ENCODE measurements at regions not wholly inside any gene's neighbourhood (a gene's known extent, or its start where the extent isn't known, plus 50 kb on each side); places are given as distances from the start of the nearest gene placed in this dataset.

GRCh38 chr4:183770906-183771305 lies 111.8 kb downstream of the TRAPPC11 start:
- Histone ChIP-seq H3K36me3 (ENCODE audit: control insufficient read depth in 2 of 3, insufficient read depth in 3 of 3, low read length in 3 of 3) (no peaks in the 10 kb centered on the region), H3K9ac (ENCODE audit: low read length in 3 of 3) (no peak overlapping the region), H3K4me3 (ENCODE audit: low read length in 3 of 3) (no peak overlapping the region), H3K9me3 (ENCODE audit: control insufficient read depth in 2 of 3, insufficient read depth in 1 of 3, low read length in 3 of 3) (no peaks in the 10 kb centered on the region), H3K4me1 (ENCODE audit: control insufficient read depth in 2 of 3, insufficient read depth in 2 of 3, low read depth in 1 of 3, low read length in 3 of 3) (peaks cover 0 to 3% (median 2%) of the 10 kb centered on the region in 3 donors), H3K27me3 (ENCODE audit: control insufficient read depth, insufficient read depth, low read length) (no peaks in the 10 kb centered on the region), H3K27ac (ENCODE audit: low read depth in 2 of 2, low read length in 2 of 2) (no peak overlapping the region)
- no peak for TF ChIP-seq CTCF (IDR thresholded peaks at IDR 0.05; ENCODE audit: borderline replicate concordance, extremely low read depth, insufficient read depth)
- intact Hi-C loops (cut with DNase I) = no loop called here
- DNase-seq (peak in 1 of 5 donors; percentile 29), FAIRE-seq (no peak)

- intact Hi-C loops (cut with DNase I) = no loop called here
- Histone ChIP-seq H3K27ac (ENCODE audit: low read depth in 2 of 2, low read length in 2 of 2) (no peak overlapping the region), H3K27me3 (ENCODE audit: control insufficient read depth, insufficient read depth, low read length) (no peaks in the 10 kb centered on the region), H3K4me3 (ENCODE audit: low read length in 3 of 3) (no peak overlapping the region), H3K4me1 (ENCODE audit: control insufficient read depth in 2 of 3, insufficient read depth in 2 of 3, low read depth in 1 of 3, low read length in 3 of 3) (no peaks in the 10 kb centered on the region), H3K9me3 (ENCODE audit: control insufficient read depth in 2 of 3, insufficient read depth in 1 of 3, low read length in 3 of 3) (no peaks in the 10 kb centered on the region), H3K36me3 (ENCODE audit: control insufficient read depth in 2 of 3, insufficient read depth in 3 of 3, low read length in 3 of 3) (no peaks in the 10 kb centered on the region), H3K9ac (ENCODE audit: low read length in 3 of 3) (no peak overlapping the region)
- no peak for TF ChIP-seq CTCF (IDR thresholded peaks at IDR 0.05; ENCODE audit: borderline replicate concordance, extremely low read depth, insufficient read depth)
- no peak for FAIRE-seq
- DNase-seq = no peak
Measured at GRCh38 chr4:183772361-183772760, 113.3 kb downstream of the TRAPPC11 start.

GRCh38 chr4:183773790-183774189 lies 114.7 kb downstream of the TRAPPC11 start:
- no peaks in the 10 kb centered on the region for H3K27me3 ChIP-seq (ENCODE audit: control insufficient read depth, insufficient read depth, low read length)
- FAIRE-seq (no peak), DNase-seq (no peak)
- no peak overlapping the region for H3K4me3 ChIP-seq (ENCODE audit: low read length in 3 of 3)
- H3K9me3 ChIP-seq (ENCODE audit: control insufficient read depth in 2 of 3, insufficient read depth in 1 of 3, low read length in 3 of 3) = no peaks in the 10 kb centered on the region
- no peak overlapping the region for H3K9ac ChIP-seq (ENCODE audit: low read length in 3 of 3)
- no peak for TF ChIP-seq CTCF (IDR thresholded peaks at IDR 0.05; ENCODE audit: borderline replicate concordance, extremely low read depth, insufficient read depth)
- H3K27ac ChIP-seq (ENCODE audit: low read depth in 2 of 2, low read length in 2 of 2) = no peak overlapping the region
- no peaks in the 10 kb centered on the region for H3K36me3 ChIP-seq (ENCODE audit: control insufficient read depth in 2 of 3, insufficient read depth in 3 of 3, low read length in 3 of 3)
- intact Hi-C loops (cut with DNase I) = no loop called here
- no peaks in the 10 kb centered on the region for H3K4me1 ChIP-seq (ENCODE audit: control insufficient read depth in 2 of 3, insufficient read depth in 2 of 3, low read depth in 1 of 3, low read length in 3 of 3)

- Histone ChIP-seq H3K27ac (ENCODE audit: low read depth in 2 of 2, low read length in 2 of 2) (no peak overlapping the region), H3K36me3 (ENCODE audit: control insufficient read depth in 2 of 3, insufficient read depth in 3 of 3, low read length in 3 of 3) (no peaks in the 10 kb centered on the region), H3K4me1 (ENCODE audit: control insufficient read depth in 2 of 3, insufficient read depth in 2 of 3, low read depth in 1 of 3, low read length in 3 of 3) (peaks cover 0 to 4% (median 3%) of the 10 kb centered on the region in 3 donors), H3K9me3 (ENCODE audit: control insufficient read depth in 2 of 3, insufficient read depth in 1 of 3, low read length in 3 of 3) (no peaks in the 10 kb centered on the region), H3K4me3 (ENCODE audit: low read length in 3 of 3) (no peak overlapping the region), H3K9ac (ENCODE audit: low read length in 3 of 3) (no peak overlapping the region), H3K27me3 (ENCODE audit: control insufficient read depth, insufficient read depth, low read length) (no peaks in the 10 kb centered on the region)
- FAIRE-seq (no peak), DNase-seq (no peak)
- no peak for TF ChIP-seq CTCF (IDR thresholded peaks at IDR 0.05; ENCODE audit: borderline replicate concordance, extremely low read depth, insufficient read depth)
- intact Hi-C loops (cut with DNase I) = no loop called here
Measured at GRCh38 chr4:183783306-183783705, 121.8 kb upstream of the STOX2 start.

All from kidney (tissue), 13 donors.